SKM-1 (cell line): ENCODE measurements at regions not wholly inside any gene's neighbourhood (a gene's known extent, or its start where the extent isn't known, plus 50 kb on each side); places are given as distances from the start of the nearest gene placed in this dataset.

Source experiments
- DNase-seq: peaks from one replicate; lab custom pipeline; 2025; ENCODE audit not compliant: unreplicated experiment; lab: John Stamatoyannopoulos, UW

GRCh38 chr20:17819395-17820093, 119.8 kb downstream of the BANF2 start:
- DNase-seq, result no peak

GRCh38 chr20:17818187-17818586, 118.4 kb downstream of the BANF2 start:
- no peak for DNase-seq

DNA sequence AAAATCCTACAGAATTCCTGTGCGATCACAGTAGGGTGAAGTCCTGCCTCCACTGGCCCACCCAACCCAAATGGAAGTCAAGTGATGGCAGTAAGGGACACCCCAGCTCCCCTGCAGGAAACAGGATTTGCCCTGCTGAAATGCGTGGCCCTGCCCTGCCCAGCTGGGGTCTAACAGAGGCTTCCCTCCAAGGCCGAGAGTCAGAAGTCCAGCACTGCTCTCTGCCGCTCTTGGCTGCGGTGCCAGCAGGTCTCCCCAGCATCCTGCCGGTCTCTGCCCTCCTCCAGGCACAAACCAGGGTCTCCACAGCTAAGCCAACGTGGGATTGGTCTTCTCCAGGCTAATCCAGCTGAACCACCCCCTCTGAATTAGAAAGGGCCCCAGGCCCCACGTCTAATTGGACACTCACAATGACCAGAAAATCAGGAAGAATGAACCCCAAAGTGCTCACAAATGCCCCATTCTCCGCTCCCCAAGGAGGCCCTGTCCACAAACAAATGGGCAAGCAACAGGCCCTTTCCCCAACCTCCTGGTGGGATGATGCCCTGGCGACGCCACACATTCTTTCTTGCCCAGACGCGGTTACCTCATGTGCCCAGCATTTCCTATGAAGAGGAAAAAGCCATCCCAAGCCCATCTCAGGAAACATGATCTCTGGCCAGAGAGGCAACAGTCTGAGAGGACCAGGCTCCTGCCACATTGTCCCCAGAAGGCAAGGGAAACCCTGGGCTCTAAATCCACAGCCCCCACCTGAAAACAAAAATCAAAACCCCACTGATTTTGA, 117.2 kb downstream of the BANF2 start:
- no peak for DNase-seq

- no peak for DNase-seq
Observed at GRCh38 chr20:17811628-17811965, 111.8 kb downstream of the BANF2 start.

DNA sequence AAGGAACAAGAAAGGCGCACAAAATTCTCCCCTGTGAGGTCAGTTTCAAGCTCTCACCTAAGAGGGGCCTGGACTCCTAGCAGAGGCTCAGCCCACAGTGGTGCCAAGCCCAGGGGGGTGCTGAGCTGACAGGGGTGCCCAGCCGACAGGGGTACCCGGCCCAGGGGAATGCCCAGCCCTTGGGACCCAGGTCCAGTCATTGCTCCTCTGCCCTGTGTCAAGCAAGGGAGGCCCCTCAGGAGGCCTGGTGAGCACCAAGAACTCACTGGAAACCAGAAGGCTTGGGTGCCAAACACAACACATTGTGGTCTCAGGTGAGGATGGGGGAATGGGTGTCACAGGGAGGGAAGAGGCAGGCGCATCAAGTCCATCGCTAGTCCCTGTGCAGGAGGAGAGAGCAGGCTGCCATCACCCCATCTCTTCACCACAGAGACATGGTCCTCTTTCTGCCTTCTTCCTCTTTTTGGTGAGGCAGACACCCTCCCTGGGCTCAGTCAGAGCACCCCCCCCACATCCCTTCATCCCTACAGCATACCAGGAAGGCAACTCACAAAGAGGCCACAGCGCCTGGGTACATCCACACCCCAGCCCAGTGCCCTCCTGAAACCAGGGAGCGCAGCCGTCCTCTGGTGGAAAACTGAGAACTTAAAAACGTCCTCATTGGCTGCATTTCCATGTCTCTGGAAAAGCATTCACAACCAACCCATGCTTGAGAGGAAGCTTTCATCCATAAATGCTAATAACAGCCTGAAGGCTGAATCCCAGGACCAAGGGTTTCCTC, 111.3 kb downstream of the BANF2 start:
- DNase-seq, result no peak

- DNase-seq, result no peak
Observed at GRCh38 chr20:17810062-17810631, 110.4 kb downstream of the BANF2 start.

GRCh38 chr20:17809362-17810061, 109.7 kb downstream of the BANF2 start:
- DNase-seq, result no peak

GRCh38 chr20:17808782-17809181, 109.0 kb downstream of the BANF2 start:
- DNase-seq, result no peak

DNA sequence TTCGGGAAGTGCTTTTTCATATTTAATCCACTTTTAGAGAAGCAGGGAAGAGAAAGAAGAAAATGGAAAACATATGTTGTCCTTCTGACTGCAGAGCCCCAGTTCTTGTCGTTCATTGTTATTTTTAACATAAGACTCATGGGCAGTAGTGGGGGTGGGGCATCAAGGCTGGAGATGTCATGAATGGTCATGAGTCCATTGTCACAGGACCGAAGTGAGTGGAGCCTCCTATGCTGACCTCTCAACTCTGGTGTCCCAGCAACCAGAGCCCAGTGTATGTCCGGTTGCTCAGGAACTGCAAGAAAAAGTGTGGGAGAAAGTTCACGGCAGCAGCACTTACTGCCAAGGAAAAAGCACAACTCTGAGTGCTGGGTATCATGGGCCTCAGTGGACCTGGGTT, 108.6 kb downstream of the BANF2 start:
- no peak for DNase-seq

GRCh38 chr20:17807651-17808050, 107.9 kb downstream of the BANF2 start:
- no peak for DNase-seq

- no peak for DNase-seq
Observed at GRCh38 chr20:17806739-17807441, 107.1 kb downstream of the BANF2 start.

- no peak for DNase-seq
Observed at GRCh38 chr20:17806107-17806506, 106.3 kb downstream of the BANF2 start.

GRCh38 chr20:17803765-17804164, 104.0 kb downstream of the BANF2 start:
- DNase-seq, result no peak

DNA sequence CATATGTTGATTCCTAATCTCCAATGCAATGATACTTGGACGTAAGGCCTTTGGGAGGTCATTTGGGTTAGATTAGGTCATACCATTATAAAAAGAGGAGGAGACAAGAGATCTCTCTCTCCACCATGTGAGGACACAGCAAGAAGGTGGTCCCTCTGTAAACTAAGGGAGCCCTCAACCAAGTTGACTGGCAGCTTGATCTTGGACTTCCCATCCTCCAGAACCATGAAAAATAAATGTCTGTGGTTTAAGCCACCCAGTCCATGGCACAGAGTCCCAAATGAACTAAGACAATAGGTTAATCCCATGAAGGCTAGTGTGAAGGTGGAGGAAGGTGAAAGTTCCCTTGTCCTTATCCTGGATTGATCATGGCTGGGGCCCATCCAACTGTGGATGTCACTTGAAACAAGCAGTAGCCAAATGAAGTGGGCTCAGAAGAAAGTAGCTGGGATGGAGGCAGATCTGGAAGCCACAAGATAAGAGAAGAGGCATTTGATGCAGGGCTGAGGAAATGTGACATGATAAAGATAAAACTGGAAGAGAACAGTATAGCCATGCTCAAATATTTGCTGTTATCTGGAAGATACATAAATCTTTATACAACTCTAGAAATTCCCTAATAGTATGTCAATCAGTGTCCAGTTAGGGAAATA, 99.9 kb downstream of the BANF2 start:
- DNase-seq, result no peak

- no peak for DNase-seq
Observed at GRCh38 chr20:17798601-17799000, 98.8 kb downstream of the BANF2 start.

GRCh38 chr20:17797579-17797978, 97.8 kb downstream of the BANF2 start:
- DNase-seq, result no peak

DNA sequence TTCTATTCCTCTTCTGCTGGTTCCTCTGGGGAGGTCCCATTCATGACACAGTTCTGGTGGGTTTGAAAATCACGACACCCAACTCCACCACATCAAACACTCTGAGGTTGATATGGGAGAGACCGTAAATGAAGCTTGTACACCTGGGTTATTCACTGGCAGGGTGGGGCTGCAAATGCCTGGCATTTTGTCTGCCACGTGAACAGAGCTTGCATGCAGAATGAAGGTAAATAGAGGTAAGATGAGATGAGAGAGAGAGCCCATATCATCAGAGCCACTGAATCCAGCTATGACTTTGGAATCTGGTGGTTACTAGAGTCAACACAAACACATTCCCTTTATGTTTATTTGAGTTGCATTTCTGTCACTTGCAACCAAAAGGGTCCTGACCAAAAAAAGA, 97.4 kb downstream of the BANF2 start:
- no peak for DNase-seq

DNA sequence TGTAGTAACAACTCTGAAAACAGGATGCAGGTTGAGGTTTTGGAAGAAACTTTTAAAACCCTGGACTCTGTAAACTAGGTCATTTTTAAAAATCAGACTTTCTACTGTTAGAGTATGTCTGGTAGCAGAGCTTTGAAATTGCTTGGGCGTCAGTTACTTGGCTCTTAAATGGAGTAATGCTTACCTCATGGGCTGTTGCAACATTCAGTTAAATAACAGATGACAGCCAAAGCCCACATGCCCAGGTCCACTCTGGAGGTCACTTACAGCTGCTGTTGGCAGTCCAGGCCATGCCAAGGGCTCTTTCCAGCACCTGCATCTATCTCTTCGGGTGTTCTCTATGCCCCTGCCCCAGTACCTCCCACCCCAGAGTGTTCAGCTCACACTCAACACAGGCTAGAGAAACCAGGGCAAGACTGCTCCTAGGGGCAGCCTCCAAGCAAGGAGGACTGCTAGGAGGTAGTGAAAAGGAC, 96.4 kb downstream of the BANF2 start:
- DNase-seq, result peak; percentile 10

DNA sequence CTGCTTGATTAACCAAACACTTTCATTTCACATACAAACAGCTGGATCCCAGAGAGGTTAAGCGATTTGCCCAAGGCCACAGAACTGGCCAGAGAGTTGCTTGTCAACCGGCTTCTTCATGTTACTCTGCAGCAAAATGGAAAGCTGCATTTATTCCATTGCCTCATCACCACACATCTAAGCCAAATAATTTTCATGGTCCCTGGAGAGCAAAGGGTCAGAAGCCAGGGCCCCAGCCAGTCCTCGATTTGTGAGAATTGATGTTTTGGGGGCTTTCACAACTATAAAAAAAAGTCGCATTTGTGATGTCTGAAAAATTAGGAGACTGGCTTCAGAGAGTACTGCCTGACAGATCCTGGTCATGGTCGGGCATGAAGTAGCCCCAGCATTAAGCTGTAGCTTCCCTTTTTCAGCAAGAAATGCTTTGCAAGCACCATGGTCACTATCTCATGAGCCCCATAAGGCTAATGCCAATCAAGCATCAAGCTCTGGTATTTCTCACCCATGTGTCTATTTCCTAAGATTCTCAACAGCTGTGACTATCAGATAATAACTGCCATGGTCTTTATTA, 95.8 kb downstream of the BANF2 start:
- DNase-seq, result peak; percentile 15
